ENCODE measurements at regions not wholly inside any gene's neighbourhood (a gene's known extent, or its start where the extent isn't known, plus 50 kb on each side); places are given as distances from the start of the nearest gene placed in this dataset.

DNA sequence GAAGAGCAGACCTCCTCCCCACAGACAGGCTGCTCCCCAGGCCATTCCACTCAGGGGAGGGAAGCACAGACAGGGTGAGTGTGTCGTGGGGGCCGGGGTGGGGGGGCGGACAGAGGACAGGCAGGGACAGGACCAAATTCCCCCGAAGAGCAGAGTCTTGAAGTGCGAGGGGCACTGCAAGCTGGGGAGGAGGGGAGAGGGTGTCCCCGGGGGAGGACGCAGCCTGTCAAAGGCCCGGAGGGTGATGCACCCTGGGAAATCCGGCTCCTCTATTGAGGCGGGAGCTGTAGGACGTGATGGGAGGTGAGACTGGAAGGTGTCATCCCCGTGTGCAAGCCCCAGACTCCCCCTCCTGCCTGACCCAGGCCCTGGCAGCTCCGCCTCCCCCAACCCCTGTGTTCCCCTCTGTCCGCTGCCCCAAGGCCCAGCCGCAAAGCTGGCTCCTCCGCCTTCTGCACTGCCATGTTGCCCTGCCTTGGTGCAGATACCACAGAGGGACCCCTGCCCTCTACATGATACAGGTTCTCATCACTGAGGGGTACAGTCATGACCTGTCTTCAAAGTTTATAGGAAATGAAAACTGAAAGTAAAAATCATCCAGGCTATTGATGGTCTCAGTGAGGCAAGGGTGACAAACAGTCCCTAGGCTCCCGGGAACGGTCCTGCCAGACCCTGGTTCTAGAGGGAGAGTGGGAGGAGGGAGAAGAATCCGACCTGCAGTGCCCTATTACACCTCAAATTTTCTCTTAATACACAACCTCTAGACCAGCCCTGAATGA is 76.3 kb upstream of the IQSEC1 start:
- TF ChIP-seq, protein P1, sequence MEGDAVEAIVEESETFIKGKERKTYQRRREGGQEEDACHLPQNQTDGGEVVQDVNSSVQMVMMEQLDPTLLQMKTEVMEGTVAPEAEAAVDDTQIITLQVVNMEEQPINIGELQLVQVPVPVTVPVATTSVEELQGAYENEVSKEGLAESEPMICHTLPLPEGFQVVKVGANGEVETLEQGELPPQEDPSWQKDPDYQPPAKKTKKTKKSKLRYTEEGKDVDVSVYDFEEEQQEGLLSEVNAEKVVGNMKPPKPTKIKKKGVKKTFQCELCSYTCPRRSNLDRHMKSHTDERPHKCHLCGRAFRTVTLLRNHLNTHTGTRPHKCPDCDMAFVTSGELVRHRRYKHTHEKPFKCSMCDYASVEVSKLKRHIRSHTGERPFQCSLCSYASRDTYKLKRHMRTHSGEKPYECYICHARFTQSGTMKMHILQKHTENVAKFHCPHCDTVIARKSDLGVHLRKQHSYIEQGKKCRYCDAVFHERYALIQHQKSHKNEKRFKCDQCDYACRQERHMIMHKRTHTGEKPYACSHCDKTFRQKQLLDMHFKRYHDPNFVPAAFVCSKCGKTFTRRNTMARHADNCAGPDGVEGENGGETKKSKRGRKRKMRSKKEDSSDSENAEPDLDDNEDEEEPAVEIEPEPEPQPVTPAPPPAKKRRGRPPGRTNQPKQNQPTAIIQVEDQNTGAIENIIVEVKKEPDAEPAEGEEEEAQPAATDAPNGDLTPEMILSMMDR (conservative IDR thresholded peaks at IDR 0.05; ENCODE audit: low read depth, low read length), result no peak
- TF ChIP-seq POLR2A (IDR thresholded peaks at IDR 0.05; ENCODE audit: low read depth, low read length), result no peak
- TF ChIP-seq, protein P2, sequence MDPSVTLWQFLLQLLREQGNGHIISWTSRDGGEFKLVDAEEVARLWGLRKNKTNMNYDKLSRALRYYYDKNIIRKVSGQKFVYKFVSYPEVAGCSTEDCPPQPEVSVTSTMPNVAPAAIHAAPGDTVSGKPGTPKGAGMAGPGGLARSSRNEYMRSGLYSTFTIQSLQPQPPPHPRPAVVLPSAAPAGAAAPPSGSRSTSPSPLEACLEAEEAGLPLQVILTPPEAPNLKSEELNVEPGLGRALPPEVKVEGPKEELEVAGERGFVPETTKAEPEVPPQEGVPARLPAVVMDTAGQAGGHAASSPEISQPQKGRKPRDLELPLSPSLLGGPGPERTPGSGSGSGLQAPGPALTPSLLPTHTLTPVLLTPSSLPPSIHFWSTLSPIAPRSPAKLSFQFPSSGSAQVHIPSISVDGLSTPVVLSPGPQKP (IDR thresholded peaks at IDR 0.05; ENCODE audit: borderline replicate concordance, low read depth, low read length), result no peak
- no peak for TF ChIP-seq MAFK (IDR thresholded peaks at IDR 0.05; ENCODE audit: low read depth, low read length)
- TF ChIP-seq NFE2L2 (IDR thresholded peaks at IDR 0.05; ENCODE audit: low read depth, low read length), result no peak
- TF ChIP-seq, protein P3, sequence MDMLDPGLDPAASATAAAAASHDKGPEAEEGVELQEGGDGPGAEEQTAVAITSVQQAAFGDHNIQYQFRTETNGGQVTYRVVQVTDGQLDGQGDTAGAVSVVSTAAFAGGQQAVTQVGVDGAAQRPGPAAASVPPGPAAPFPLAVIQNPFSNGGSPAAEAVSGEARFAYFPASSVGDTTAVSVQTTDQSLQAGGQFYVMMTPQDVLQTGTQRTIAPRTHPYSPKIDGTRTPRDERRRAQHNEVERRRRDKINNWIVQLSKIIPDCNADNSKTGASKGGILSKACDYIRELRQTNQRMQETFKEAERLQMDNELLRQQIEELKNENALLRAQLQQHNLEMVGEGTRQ (IDR thresholded peaks at IDR 0.05; ENCODE audit: low read depth, low read length), result no peak
- TF ChIP-seq CEBPB (IDR thresholded peaks at IDR 0.05; ENCODE audit: low read depth, low read length), result no peak
- no peak for TF ChIP-seq BHLHE40 (IDR thresholded peaks at IDR 0.05; ENCODE audit: low read depth, low read length)
